ENCODE measurements at regions not wholly inside any gene's neighbourhood (a gene's known extent, or its start where the extent isn't known, plus 50 kb on each side); places are given as distances from the start of the nearest gene placed in this dataset.

DNA sequence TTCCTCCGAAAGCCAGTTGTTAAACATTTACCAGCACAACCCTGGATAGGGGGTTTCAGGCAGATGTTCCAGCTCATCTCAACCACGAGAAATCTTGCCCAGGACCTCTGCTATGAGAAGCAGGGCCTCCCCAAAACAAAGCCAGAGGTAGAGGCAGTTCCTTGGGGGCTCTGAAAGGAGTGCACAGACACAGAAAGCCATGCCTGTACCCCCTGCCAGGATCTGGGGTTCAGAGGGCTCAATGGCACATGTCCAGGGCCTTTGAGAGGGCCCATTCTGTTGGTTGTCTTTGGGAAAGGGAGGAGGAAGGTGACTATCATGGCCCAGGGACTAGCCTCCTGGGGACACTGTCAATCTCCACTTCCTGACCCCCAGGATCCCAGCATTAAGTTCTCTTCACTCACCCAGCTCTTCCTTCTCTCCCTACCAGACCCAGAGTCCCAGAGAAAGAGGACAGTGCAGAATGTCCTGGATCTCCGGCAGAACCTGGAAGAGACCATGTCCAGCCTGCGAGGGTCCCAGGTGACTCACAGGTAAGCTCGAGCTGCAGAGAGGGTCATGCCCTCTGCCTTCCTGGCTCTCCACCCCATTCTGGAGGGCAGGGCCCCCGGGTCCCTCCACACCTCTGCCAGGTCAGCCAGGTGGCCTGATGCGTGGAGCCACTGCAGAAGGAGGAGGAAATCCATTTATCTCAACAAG, 116.4 kb upstream of the IPO9 start:
- H3K27ac ChIP-seq, result no peak overlapping the region
- TF ChIP-seq ZFX (IDR thresholded peaks at IDR 0.05), result no peak
- TF ChIP-seq, protein P1, sequence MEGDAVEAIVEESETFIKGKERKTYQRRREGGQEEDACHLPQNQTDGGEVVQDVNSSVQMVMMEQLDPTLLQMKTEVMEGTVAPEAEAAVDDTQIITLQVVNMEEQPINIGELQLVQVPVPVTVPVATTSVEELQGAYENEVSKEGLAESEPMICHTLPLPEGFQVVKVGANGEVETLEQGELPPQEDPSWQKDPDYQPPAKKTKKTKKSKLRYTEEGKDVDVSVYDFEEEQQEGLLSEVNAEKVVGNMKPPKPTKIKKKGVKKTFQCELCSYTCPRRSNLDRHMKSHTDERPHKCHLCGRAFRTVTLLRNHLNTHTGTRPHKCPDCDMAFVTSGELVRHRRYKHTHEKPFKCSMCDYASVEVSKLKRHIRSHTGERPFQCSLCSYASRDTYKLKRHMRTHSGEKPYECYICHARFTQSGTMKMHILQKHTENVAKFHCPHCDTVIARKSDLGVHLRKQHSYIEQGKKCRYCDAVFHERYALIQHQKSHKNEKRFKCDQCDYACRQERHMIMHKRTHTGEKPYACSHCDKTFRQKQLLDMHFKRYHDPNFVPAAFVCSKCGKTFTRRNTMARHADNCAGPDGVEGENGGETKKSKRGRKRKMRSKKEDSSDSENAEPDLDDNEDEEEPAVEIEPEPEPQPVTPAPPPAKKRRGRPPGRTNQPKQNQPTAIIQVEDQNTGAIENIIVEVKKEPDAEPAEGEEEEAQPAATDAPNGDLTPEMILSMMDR (conservative IDR thresholded peaks at IDR 0.05), result no peak

DNA sequence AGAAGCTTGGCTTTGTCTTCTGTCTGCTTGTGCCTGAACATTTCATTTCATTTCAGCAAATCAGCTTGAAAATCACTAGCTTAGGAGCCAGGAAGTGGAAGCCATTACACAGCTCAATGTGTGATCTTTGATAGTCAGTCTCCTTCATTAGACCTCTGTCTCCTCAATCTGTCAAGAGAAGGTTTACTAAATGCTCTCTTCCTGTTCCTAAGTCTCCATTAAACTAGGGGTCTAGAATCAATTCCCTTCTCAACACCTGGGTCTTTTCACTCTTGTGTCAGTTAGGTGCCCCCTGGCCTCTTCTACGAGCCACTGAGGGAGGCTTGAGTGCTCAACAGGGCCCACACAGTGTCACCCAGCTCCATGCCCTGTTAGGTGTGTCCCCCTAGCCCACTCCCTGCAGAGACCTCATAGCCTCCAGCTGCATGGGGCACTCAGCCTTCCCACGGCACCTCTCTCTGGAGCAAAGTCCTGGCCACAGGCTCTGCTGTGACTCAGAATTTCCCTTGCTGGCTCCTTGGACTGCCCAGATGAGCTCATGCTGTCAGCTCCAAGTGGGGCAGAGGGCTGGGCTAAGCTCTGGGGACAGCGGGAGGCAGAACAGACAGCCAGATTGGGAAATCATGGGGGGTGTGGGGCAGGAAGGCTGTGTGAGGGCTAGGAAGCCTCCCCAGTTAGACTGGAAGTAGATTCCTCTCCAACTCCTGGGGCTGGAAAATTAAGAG, 115.7 kb upstream of the IPO9 start:
- no peak overlapping the region for H3K27ac ChIP-seq
- TF ChIP-seq, protein P1 (conservative IDR thresholded peaks at IDR 0.05), result no peak

- no peak for TF ChIP-seq ZFX (IDR thresholded peaks at IDR 0.05)
- TF ChIP-seq, protein P1 (conservative IDR thresholded peaks at IDR 0.05), result no peak
- H3K27ac ChIP-seq, result no peak overlapping the region
Observed at GRCh38 chr1:201714542-201715329, 114.2 kb upstream of the IPO9 start.

GRCh38 chr1:201715351-201715750, 113.6 kb upstream of the IPO9 start:
- no peak for TF ChIP-seq ZFX (IDR thresholded peaks at IDR 0.05)
- TF ChIP-seq, protein P1 (conservative IDR thresholded peaks at IDR 0.05), result no peak

DNA sequence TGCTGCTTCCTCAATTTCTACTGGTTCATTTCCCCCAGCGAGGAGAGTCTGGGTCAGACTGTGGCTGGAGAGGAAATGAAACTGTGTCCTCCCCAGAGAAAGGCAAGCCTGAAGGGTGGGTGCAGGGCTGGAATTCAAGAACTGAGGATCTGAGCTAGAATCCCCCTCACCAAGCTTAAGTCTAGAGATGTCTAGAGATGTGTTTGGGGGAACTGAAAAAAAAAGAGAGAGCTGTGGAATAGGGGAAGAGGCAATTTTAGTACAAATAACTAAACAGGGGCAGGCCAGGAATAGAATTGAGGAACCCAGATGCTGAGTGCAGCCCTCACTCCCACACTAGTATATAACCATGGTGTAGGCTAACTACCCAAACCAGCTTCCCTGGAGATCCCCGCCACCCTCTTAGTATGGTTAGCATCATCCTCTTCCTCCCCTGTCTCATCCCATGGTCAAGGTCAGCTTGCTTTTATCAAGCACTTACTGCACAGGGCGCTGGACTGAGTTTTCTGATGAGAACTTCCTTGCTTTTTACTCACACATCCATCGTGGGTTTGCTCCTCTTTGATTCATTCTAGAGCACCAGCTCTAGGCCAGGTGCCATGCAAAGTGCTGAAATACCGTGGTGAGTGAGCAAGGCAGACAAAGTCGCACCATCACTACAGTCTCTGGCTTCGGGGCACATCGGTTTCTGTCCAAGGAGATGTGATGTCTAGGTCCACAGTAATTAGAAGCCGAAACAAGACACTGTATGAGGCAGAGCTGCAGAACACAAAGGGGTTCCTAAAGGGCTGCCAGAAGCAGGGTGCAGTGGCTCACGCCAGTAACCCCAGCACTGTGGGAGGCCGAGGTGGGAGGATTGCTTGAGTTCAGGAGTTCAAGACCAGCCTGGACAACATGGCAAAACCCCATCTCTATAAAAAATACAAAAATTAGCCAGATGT, 112.9 kb upstream of the IPO9 start:
- TF ChIP-seq, protein P1 (conservative IDR thresholded peaks at IDR 0.05), result no peak
- TF ChIP-seq ZFX (IDR thresholded peaks at IDR 0.05), result no peak
- H3K27ac ChIP-seq, result no peak overlapping the region

More at GRCh38 chr1:201715351-201715750, 113.6 kb upstream of the IPO9 start:
- no peak overlapping the region for H3K27ac ChIP-seq

- no peak overlapping the region for H3K27ac ChIP-seq
- TF ChIP-seq, protein P1 (conservative IDR thresholded peaks at IDR 0.05), result no peak
- no peak for TF ChIP-seq ZFX (IDR thresholded peaks at IDR 0.05)
Observed at GRCh38 chr1:201716742-201717135, 112.2 kb upstream of the IPO9 start.

Measured in C4-2B (cell line).